ENCODE measurements at regions not wholly inside any gene's neighbourhood (a gene's known extent, or its start where the extent isn't known, plus 50 kb on each side); places are given as distances from the start of the nearest gene placed in this dataset.

- Histone ChIP-seq H3K79me2 (ENCODE audit: control insufficient read depth in 1 of 2, insufficient read depth in 2 of 2, low read length in 2 of 2) (no peaks in the 10 kb centered on the region), H4K5ac (ENCODE audit: insufficient read length, low read depth, low read length) (no peak overlapping the region), H4K20me1 (replicated peaks in 1 of 2; ENCODE audit: control insufficient read depth in 1 of 2, insufficient read depth in 2 of 2, low read length in 2 of 2) (peaks cover 0 to 5% of the 10 kb centered on the region in 2 experiments), H2BK20ac (ENCODE audit: low read length) (no peak overlapping the region), H3K23me2 (ENCODE audit: low read depth, low read length) (no peaks in the 10 kb centered on the region), H3K36me3 (ENCODE audit: control insufficient read depth in 2 of 4, insufficient read depth in 4 of 4, low read length in 3 of 4) (no peaks in the 10 kb centered on the region), H3K27me3 (replicated peaks in 1 of 4; ENCODE audit: control insufficient read depth in 3 of 4, extremely low read depth in 1 of 4, insufficient read depth in 3 of 4, low read length in 3 of 4) (peaks cover 77 to 100% (median 98%) of the 10 kb centered on the region in 4 experiments), H3K79me1 (ENCODE audit: low read depth, low read length) (no peaks in the 10 kb centered on the region), H3K56ac (replicated peaks; ENCODE audit: insufficient read length, low read depth, low read length) (no peak overlapping the region), H3K4me3 (ENCODE audit: extremely low read depth in 1 of 4, insufficient read depth in 2 of 4, low read depth in 3 of 4, low read length in 4 of 4) (no peak overlapping the region), H4K91ac (replicated peaks; ENCODE audit: insufficient read length, low read length) (no peak overlapping the region), H2BK120ac (replicated peaks; ENCODE audit: low read depth, low read length) (no peak overlapping the region), H2AFZ (ENCODE audit: low read length) (no peak overlapping the region), H3K27ac (ENCODE audit: low read depth, low read length) (no peak overlapping the region), H2BK5ac (ENCODE audit: low read depth, low read length) (no peak overlapping the region), H3K9me3 (ENCODE audit: insufficient read depth in 2 of 2, low read depth in 1 of 2, low read length in 1 of 2) (no peaks in the 10 kb centered on the region), H3K4me1 (replicated peaks in 1 of 4; ENCODE audit: control insufficient read depth in 3 of 4, insufficient read depth in 4 of 4, low read length in 3 of 4) (peaks cover 0 to 6% (median 3%) of the 10 kb centered on the region in 4 experiments; a peak in 3 of 7 replicates), H2AK5ac (ENCODE audit: low read depth, low read length) (no peak overlapping the region), H2BK15ac (ENCODE audit: low read length) (no peak overlapping the region), H3K4me2 (ENCODE audit: insufficient read depth in 1 of 2, low read depth in 2 of 2, low read length in 2 of 2) (no peak overlapping the region), H3K14ac (ENCODE audit: insufficient read length) (no peak overlapping the region), H3K9ac (replicated peaks in 1 of 4; ENCODE audit: extremely low read depth in 1 of 4, low read depth in 3 of 4, low read length in 3 of 4) (no peak overlapping the region), H3K4ac (replicated peaks; ENCODE audit: insufficient read length, low read depth, low read length) (no peak overlapping the region), H3K18ac (ENCODE audit: extremely low read depth, low read length) (no peak overlapping the region), H3K23ac (ENCODE audit: insufficient read length) (no peak overlapping the region), H2BK12ac (ENCODE audit: low read depth, low read length) (no peak overlapping the region), H4K8ac (ENCODE audit: extremely low read depth, insufficient read depth, low read length) (no peak overlapping the region)
- no peak for TF ChIP-seq GTF2F1 (IDR thresholded peaks at IDR 0.05; ENCODE audit: borderline replicate concordance, low read depth, low read length)
- no peak for TF ChIP-seq JUN (IDR thresholded peaks at IDR 0.05; ENCODE audit: low read depth, low read length)
- TF ChIP-seq POLR2AphosphoS5 (IDR thresholded peaks at IDR 0.05; ENCODE audit: low read depth, low read length): no peak
- TF ChIP-seq SIRT6 (IDR thresholded peaks at IDR 0.05; ENCODE audit: low read length): no peak
- TF ChIP-seq EZH2 (IDR thresholded peaks at IDR 0.05; ENCODE audit: low read depth, low read length, severe bottlenecking): no peak
- TF ChIP-seq RAD21 (IDR thresholded peaks at IDR 0.05 in 1 of 2, conservative IDR thresholded peaks at IDR 0.05 in 1 of 2; ENCODE audit: low read depth in 2 of 2, low read length in 2 of 2): no peak
- TF ChIP-seq SIX5 (IDR thresholded peaks at IDR 0.05; ENCODE audit: low read depth, low read length): no peak
- no peak for TF ChIP-seq SP4 (IDR thresholded peaks at IDR 0.05; ENCODE audit: low read length)
- TF ChIP-seq USF2 (IDR thresholded peaks at IDR 0.05; ENCODE audit: low read length): no peak
- ChIA-PET POLR2A (ENCODE audit: partially characterized antibody) (no interaction called here), CTCF (ENCODE audit: partially characterized antibody) (no interaction called here)
- DNase-seq (ENCODE audit: low read depth in 1 of 2, low spot score in 2 of 2) (no peak), FAIRE-seq (no peak)
- WGBS, 2 experiments (ENCODE audit: extremely low coverage in 1 of 2, insufficient coverage in 1 of 2, insufficient read length in 1 of 2, insufficient replicate concordance in 2 of 2, low coverage in 1 of 2, low lambda C conversion rate in 2 of 2, missing lambda C conversion rate in 1 of 2): 80% methylated on average over 4 of the region's 5 CpGs; no CpG with 5 or more reads in 1 of the 2 experiments
Measured at GRCh38 chr22:22352371-22352999, 107.9 kb downstream of the VPREB1 start.

All from H1 (cell line).